ENCODE measurements at regions not wholly inside any gene's neighbourhood (a gene's known extent, or its start where the extent isn't known, plus 50 kb on each side); places are given as distances from the start of the nearest gene placed in this dataset.

GRCh38 chr4:170736710-170737109 is 647.0 kb upstream of the AADAT start:
- H3K27me3 Mint-ChIP-seq = no peaks in the 10 kb centered on the region
- H3K36me3 Mint-ChIP-seq (ENCODE audit: insufficient read depth) = no peaks in the 10 kb centered on the region
- DNase-seq (ENCODE audit: low spot score, unreplicated experiment) = no peak
- H3K4me3 Mint-ChIP-seq (ENCODE audit: low read depth) = no peak overlapping the region
- no peaks in the 10 kb centered on the region for H3K9me3 Mint-ChIP-seq (ENCODE audit: low read depth)
- no peaks in the 10 kb centered on the region for H3K4me1 Mint-ChIP-seq (ENCODE audit: low read depth)
- no peak overlapping the region for H3K27ac Mint-ChIP-seq
- no peak for TF ChIP-seq CTCF (IDR thresholded peaks at IDR 0.05; ENCODE audit: unreplicated experiment)

GRCh38 chr4:170729897-170730296 is 640.1 kb upstream of the AADAT start:
- no peak for TF ChIP-seq CTCF (IDR thresholded peaks at IDR 0.05; ENCODE audit: unreplicated experiment)
- no peaks in the 10 kb centered on the region for H3K9me3 Mint-ChIP-seq (ENCODE audit: low read depth)
- no peak overlapping the region for H3K27ac Mint-ChIP-seq
- no peak for DNase-seq (ENCODE audit: low spot score, unreplicated experiment)
- H3K4me1 Mint-ChIP-seq (ENCODE audit: low read depth) = no peaks in the 10 kb centered on the region
- no peak overlapping the region for H3K4me3 Mint-ChIP-seq (ENCODE audit: low read depth)
- H3K36me3 Mint-ChIP-seq (ENCODE audit: insufficient read depth) = no peaks in the 10 kb centered on the region
- H3K27me3 Mint-ChIP-seq = no peaks in the 10 kb centered on the region

GRCh38 chr4:170729236-170729635 is 639.5 kb upstream of the AADAT start:
- H3K36me3 Mint-ChIP-seq (ENCODE audit: insufficient read depth) = no peaks in the 10 kb centered on the region
- H3K9me3 Mint-ChIP-seq (ENCODE audit: low read depth) = no peaks in the 10 kb centered on the region
- H3K27me3 Mint-ChIP-seq = no peaks in the 10 kb centered on the region
- no peak overlapping the region for H3K4me3 Mint-ChIP-seq (ENCODE audit: low read depth)
- no peak for DNase-seq (ENCODE audit: low spot score, unreplicated experiment)
- no peak for TF ChIP-seq CTCF (IDR thresholded peaks at IDR 0.05; ENCODE audit: unreplicated experiment)
- no peaks in the 10 kb centered on the region for H3K4me1 Mint-ChIP-seq (ENCODE audit: low read depth)
- H3K27ac Mint-ChIP-seq = no peak overlapping the region

GRCh38 chr4:170724191-170724590 is 634.4 kb upstream of the AADAT start:
- Mint-ChIP-seq H3K4me3 (ENCODE audit: low read depth) (no peak overlapping the region), H3K9me3 (ENCODE audit: low read depth) (peaks cover 11% of the 10 kb centered on the region), H3K4me1 (ENCODE audit: low read depth) (no peaks in the 10 kb centered on the region), H3K27ac (no peak overlapping the region), H3K36me3 (ENCODE audit: insufficient read depth) (no peaks in the 10 kb centered on the region), H3K27me3 (no peaks in the 10 kb centered on the region)
- DNase-seq (ENCODE audit: low spot score, unreplicated experiment) = no peak
- no peak for TF ChIP-seq CTCF (IDR thresholded peaks at IDR 0.05; ENCODE audit: unreplicated experiment)

GRCh38 chr4:170723171-170723570 is 633.4 kb upstream of the AADAT start:
- no peaks in the 10 kb centered on the region for H3K4me1 Mint-ChIP-seq (ENCODE audit: low read depth)
- no peaks in the 10 kb centered on the region for H3K36me3 Mint-ChIP-seq (ENCODE audit: insufficient read depth)
- no peak overlapping the region for H3K27ac Mint-ChIP-seq
- H3K4me3 Mint-ChIP-seq (ENCODE audit: low read depth) = no peak overlapping the region
- peaks cover 11% of the 10 kb centered on the region for H3K9me3 Mint-ChIP-seq (ENCODE audit: low read depth)
- no peaks in the 10 kb centered on the region for H3K27me3 Mint-ChIP-seq
- no peak for TF ChIP-seq CTCF (IDR thresholded peaks at IDR 0.05; ENCODE audit: unreplicated experiment)
- DNase-seq (ENCODE audit: low spot score, unreplicated experiment) = no peak
